HTR-8/SVneo (cell line): ENCODE measurements at regions not wholly inside any gene's neighbourhood (a gene's known extent, or its start where the extent isn't known, plus 50 kb on each side); places are given as distances from the start of the nearest gene placed in this dataset.

Source experiments
- DNase-seq: peaks from one replicate; pipeline ENCODE4 v3.0.0; 2011; ENCODE audit warnings: low spot score, mixed read lengths; ENCODE audit not compliant: insufficient read length
- FAIRE-seq: peaks from 2 replicates; lab custom pipeline; 2011; peaks lifted over from hg19 to GRCh38; lab: Jason Lieb, UNC

- DNase-seq (no peak), FAIRE-seq (no peak)
Measured at GRCh38 chr1:98099501-98099900, 178.7 kb upstream of the DPYD start.

- DNase-seq (no peak), FAIRE-seq (no peak)
Measured at GRCh38 chr1:98098473-98098872, 177.6 kb upstream of the DPYD start.

GRCh38 chr1:98090351-98090750 is 169.5 kb upstream of the DPYD start:
- FAIRE-seq (no peak), DNase-seq (no peak)

- FAIRE-seq = no peak
- no peak for DNase-seq
Measured at GRCh38 chr1:98088381-98088780, 167.5 kb upstream of the DPYD start.

- peak; percentile 40 for DNase-seq
- no peak for FAIRE-seq
Measured at GRCh38 chr1:98086796-98087441, 166.1 kb upstream of the DPYD start.

GRCh38 chr1:98086156-98086555 is 165.3 kb upstream of the DPYD start:
- FAIRE-seq = no peak
- no peak for DNase-seq

- DNase-seq (no peak), FAIRE-seq (no peak)
Measured at GRCh38 chr1:98084188-98084587, 163.4 kb upstream of the DPYD start.

GRCh38 chr1:98081944-98082343 is 161.1 kb upstream of the DPYD start:
- DNase-seq (no peak), FAIRE-seq (no peak)

GRCh38 chr1:98078596-98078995 is 157.8 kb upstream of the DPYD start:
- DNase-seq (no peak), FAIRE-seq (no peak)

GRCh38 chr1:98077691-98078090 is 156.9 kb upstream of the DPYD start:
- DNase-seq = no peak
- FAIRE-seq = no peak

GRCh38 chr1:98075626-98076025 is 154.8 kb upstream of the DPYD start:
- DNase-seq (no peak), FAIRE-seq (no peak)

- FAIRE-seq (no peak), DNase-seq (no peak)
Measured at GRCh38 chr1:98073823-98074222, 153.0 kb upstream of the DPYD start.

GRCh38 chr1:98073106-98073505 is 152.3 kb upstream of the DPYD start:
- DNase-seq = no peak
- no peak for FAIRE-seq

GRCh38 chr1:98072047-98072446 is 151.2 kb upstream of the DPYD start:
- FAIRE-seq (no peak), DNase-seq (no peak)

GRCh38 chr1:98068016-98068415 is 147.2 kb upstream of the DPYD start:
- no peak for DNase-seq
- FAIRE-seq = no peak

- FAIRE-seq (no peak), DNase-seq (no peak)
Measured at GRCh38 chr1:98066911-98067310, 146.1 kb upstream of the DPYD start.

GRCh38 chr1:98059620-98060019 is 138.8 kb upstream of the DPYD start:
- no peak for DNase-seq
- FAIRE-seq = no peak

- no peak for DNase-seq
- FAIRE-seq = no peak
Measured at GRCh38 chr1:98058676-98059075, 137.8 kb upstream of the DPYD start.

GRCh38 chr1:98057236-98057910 is 136.5 kb upstream of the DPYD start:
- DNase-seq = no peak
- no peak for FAIRE-seq

GRCh38 chr1:98056781-98057180 is 135.9 kb upstream of the DPYD start:
- FAIRE-seq (no peak), DNase-seq (no peak)

- DNase-seq (no peak), FAIRE-seq (no peak)
Measured at GRCh38 chr1:98055457-98055856, 134.6 kb upstream of the DPYD start.

GRCh38 chr1:98054786-98055185 is 134.0 kb upstream of the DPYD start:
- FAIRE-seq = no peak
- no peak for DNase-seq
